ENCODE measurements at regions not wholly inside any gene's neighbourhood (a gene's known extent, or its start where the extent isn't known, plus 50 kb on each side); places are given as distances from the start of the nearest gene placed in this dataset.

GRCh38 chr3:135802171-135802570 is 163.4 kb upstream of the PPP2R3A start:
- Histone ChIP-seq H3K4me1 (no peaks in the 10 kb centered on the region), H3K36me3 (no peaks in the 10 kb centered on the region), H3K27ac (no peak overlapping the region), H3K27me3 (no peaks in the 10 kb centered on the region), H3K4me3 (no peak overlapping the region), H3K9me3 (no peaks in the 10 kb centered on the region)
- TF ChIP-seq POLR2A (IDR thresholded peaks at IDR 0.05) (no peak), POLR2AphosphoS5 (IDR thresholded peaks at IDR 0.05; ENCODE audit: insufficient read depth in 1 of 2, low read depth in 1 of 2) (no peak), CTCF (IDR thresholded peaks at IDR 0.05) (no peak)
- intact Hi-C loops (cut with DNase I): no loop called here
- no peak for DNase-seq (ENCODE audit: extremely low spot score in 2 of 2)

GRCh38 chr3:135803028-135803692 is 162.4 kb upstream of the PPP2R3A start:
- Histone ChIP-seq H3K27me3 (no peaks in the 10 kb centered on the region), H3K4me3 (no peak overlapping the region), H3K27ac (no peak overlapping the region), H3K9me3 (no peaks in the 10 kb centered on the region), H3K4me1 (no peaks in the 10 kb centered on the region), H3K36me3 (no peaks in the 10 kb centered on the region)
- no peak for DNase-seq (ENCODE audit: extremely low spot score in 2 of 2)
- intact Hi-C loops (cut with DNase I): no loop called here
- TF ChIP-seq CTCF (IDR thresholded peaks at IDR 0.05): no peak
- no peak for TF ChIP-seq POLR2AphosphoS5 (IDR thresholded peaks at IDR 0.05; ENCODE audit: insufficient read depth in 1 of 2, low read depth in 1 of 2)
- no peak for TF ChIP-seq POLR2A (IDR thresholded peaks at IDR 0.05)

GRCh38 chr3:135805752-135806151 is 159.8 kb upstream of the PPP2R3A start:
- H3K36me3 ChIP-seq: no peaks in the 10 kb centered on the region
- TF ChIP-seq POLR2AphosphoS5 (IDR thresholded peaks at IDR 0.05; ENCODE audit: insufficient read depth in 1 of 2, low read depth in 1 of 2) (no peak), CTCF (IDR thresholded peaks at IDR 0.05) (no peak), POLR2A (IDR thresholded peaks at IDR 0.05) (no peak)
- H3K27me3 ChIP-seq: no peaks in the 10 kb centered on the region
- intact Hi-C loops (cut with DNase I): no loop called here
- no peak for DNase-seq (ENCODE audit: extremely low spot score in 2 of 2)
- H3K4me1 ChIP-seq: no peaks in the 10 kb centered on the region
- H3K9me3 ChIP-seq: no peaks in the 10 kb centered on the region
- H3K27ac ChIP-seq: no peak overlapping the region
- H3K4me3 ChIP-seq: no peak overlapping the region

- TF ChIP-seq POLR2A (IDR thresholded peaks at IDR 0.05) (no peak), CTCF (IDR thresholded peaks at IDR 0.05) (no peak), POLR2AphosphoS5 (IDR thresholded peaks at IDR 0.05; ENCODE audit: insufficient read depth in 1 of 2, low read depth in 1 of 2) (no peak)
- intact Hi-C loops (cut with DNase I): no loop called here
- H3K27ac ChIP-seq: no peak overlapping the region
These were observed 159.2 kb upstream of the PPP2R3A start for GRCh38 chr3:135806317-135806716.

GRCh38 chr3:135807879-135808278 is 157.6 kb upstream of the PPP2R3A start:
- no peak for TF ChIP-seq POLR2AphosphoS5 (IDR thresholded peaks at IDR 0.05; ENCODE audit: insufficient read depth in 1 of 2, low read depth in 1 of 2)
- no peak for TF ChIP-seq CTCF (IDR thresholded peaks at IDR 0.05)
- no peak for TF ChIP-seq POLR2A (IDR thresholded peaks at IDR 0.05)

More at GRCh38 chr3:135806317-135806716, 159.2 kb upstream of the PPP2R3A start:
- Histone ChIP-seq H3K36me3 (no peaks in the 10 kb centered on the region), H3K27me3 (no peaks in the 10 kb centered on the region), H3K4me3 (no peak overlapping the region), H3K9me3 (no peaks in the 10 kb centered on the region), H3K4me1 (no peaks in the 10 kb centered on the region)
- no peak for DNase-seq (ENCODE audit: extremely low spot score in 2 of 2)

More at GRCh38 chr3:135807879-135808278, 157.6 kb upstream of the PPP2R3A start:
- intact Hi-C loops (cut with DNase I): no loop called here
- Histone ChIP-seq H3K36me3 (no peaks in the 10 kb centered on the region), H3K27me3 (no peaks in the 10 kb centered on the region), H3K4me1 (no peaks in the 10 kb centered on the region), H3K9me3 (no peaks in the 10 kb centered on the region), H3K27ac (no peak overlapping the region), H3K4me3 (no peak overlapping the region)
- DNase-seq (ENCODE audit: extremely low spot score in 2 of 2): no peak
